Activated B cell treated with CpG ODN at 0.5 μM for 24 hours (primary cell): ENCODE measurements at regions not wholly inside any gene's neighbourhood (a gene's known extent, or its start where the extent isn't known, plus 50 kb on each side); places are given as distances from the start of the nearest gene placed in this dataset.

Experiments used
- ATAC-seq: fragments of 200-7000 bp; cut with Tn5 transposase; one replicate; pipeline ENCODE4 v1.10.0; 2021; ENCODE audit warnings: low read depth, mild to moderate bottlenecking, moderate library complexity
- CTCF ChIA-PET: fragments of 350-600 bp; sonication (Branson Sonifier 250); formaldehyde crosslinking; loops from one replicate; lab custom pipeline; 2021; ENCODE audit warnings: antibody characterized with exemption; lab: Charles Lee
- POLR2A ChIA-PET: fragments of 350-600 bp; sonication (Branson Sonifier 250); formaldehyde crosslinking; loops from one replicate; lab custom pipeline; 2021; ENCODE audit warnings: antibody characterized with exemption; lab: Charles Lee
- DNase-seq: peaks from one replicate; pipeline ENCODE4 v3.0.0; 2022
- H3K27ac Mint-ChIP-seq: one replicate; pipeline ENCODE4 v1.8.0; 2020; ENCODE audit warnings: mixed read lengths
- H3K27me3 Mint-ChIP-seq: one replicate; pipeline ENCODE4 v1.8.0; 2021; ENCODE audit warnings: mixed read lengths
- H3K36me3 Mint-ChIP-seq: one replicate; pipeline ENCODE4 v1.8.0; 2021; ENCODE audit warnings: low read depth, mixed read lengths
- H3K4me1 Mint-ChIP-seq: one replicate; pipeline ENCODE4 v1.8.0; 2021; ENCODE audit warnings: mixed read lengths
- H3K4me3 Mint-ChIP-seq: one replicate; pipeline ENCODE4 v1.8.0; 2020; ENCODE audit warnings: mild to moderate bottlenecking, mixed read lengths
- H3K9me3 Mint-ChIP-seq: one replicate; pipeline ENCODE4 v1.8.0; 2020; ENCODE audit warnings: mixed read lengths
- intact Hi-C: fragments of 100-400 bp; cut with micrococcal nuclease; formaldehyde crosslinking; loops from one replicate; pipeline ENCODE4 v1.15.1; 2024
- TF ChIP-seq, protein P1 (sequence below): fragments of 200-600 bp; IDR thresholded peaks from one replicate; pipeline ENCODE4 v1.8.0; 2022; ENCODE audit warnings: antibody characterized with exemption, mild to moderate bottlenecking

DNA sequence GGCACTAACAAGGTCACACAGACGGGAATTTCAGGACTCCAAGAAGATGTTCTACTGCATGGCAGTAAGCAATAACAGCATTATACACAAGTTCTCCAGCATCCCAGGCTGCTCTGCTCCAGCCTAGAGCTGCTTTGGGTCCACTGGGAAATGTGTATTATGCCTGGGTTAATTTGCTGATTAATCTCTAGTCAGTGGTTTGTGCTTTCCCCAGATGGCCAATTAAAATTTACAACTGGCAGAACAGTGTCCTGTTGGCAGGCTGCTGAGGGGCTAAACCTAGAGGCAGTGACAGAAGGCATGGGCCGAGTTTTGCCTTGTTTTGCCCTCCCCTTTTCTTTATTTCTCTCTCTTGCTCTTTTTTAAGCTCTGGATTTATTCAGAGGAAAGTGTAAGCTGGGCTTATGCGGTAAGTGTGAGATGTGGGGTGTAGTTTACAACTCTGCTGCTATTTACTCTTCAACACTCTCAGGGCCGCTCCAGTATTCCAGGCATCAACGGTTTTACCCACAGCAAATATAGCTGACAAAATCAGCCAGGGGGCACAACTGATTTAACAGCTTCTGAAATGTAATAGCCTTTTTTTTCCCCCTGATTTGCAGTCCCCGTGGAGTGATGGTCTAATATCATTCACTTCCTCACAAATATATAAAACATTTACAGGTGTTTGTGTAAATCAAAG is 348.0 kb downstream of the GPD2 start:
- H3K4me3 Mint-ChIP-seq, result no peak overlapping the region
- ATAC-seq (no peak), DNase-seq (no peak)
- CTCF ChIA-PET, result no interaction called here
- POLR2A ChIA-PET, result no interaction called here
- H3K27me3 Mint-ChIP-seq, result no peaks in the 10 kb centered on the region
- H3K36me3 Mint-ChIP-seq, result no peaks in the 10 kb centered on the region
- TF ChIP-seq, protein P1, sequence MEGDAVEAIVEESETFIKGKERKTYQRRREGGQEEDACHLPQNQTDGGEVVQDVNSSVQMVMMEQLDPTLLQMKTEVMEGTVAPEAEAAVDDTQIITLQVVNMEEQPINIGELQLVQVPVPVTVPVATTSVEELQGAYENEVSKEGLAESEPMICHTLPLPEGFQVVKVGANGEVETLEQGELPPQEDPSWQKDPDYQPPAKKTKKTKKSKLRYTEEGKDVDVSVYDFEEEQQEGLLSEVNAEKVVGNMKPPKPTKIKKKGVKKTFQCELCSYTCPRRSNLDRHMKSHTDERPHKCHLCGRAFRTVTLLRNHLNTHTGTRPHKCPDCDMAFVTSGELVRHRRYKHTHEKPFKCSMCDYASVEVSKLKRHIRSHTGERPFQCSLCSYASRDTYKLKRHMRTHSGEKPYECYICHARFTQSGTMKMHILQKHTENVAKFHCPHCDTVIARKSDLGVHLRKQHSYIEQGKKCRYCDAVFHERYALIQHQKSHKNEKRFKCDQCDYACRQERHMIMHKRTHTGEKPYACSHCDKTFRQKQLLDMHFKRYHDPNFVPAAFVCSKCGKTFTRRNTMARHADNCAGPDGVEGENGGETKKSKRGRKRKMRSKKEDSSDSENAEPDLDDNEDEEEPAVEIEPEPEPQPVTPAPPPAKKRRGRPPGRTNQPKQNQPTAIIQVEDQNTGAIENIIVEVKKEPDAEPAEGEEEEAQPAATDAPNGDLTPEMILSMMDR, result no peak
- intact Hi-C loops, result no loop called here
- no peak overlapping the region for H3K27ac Mint-ChIP-seq
- H3K9me3 Mint-ChIP-seq, result no peaks in the 10 kb centered on the region
- no peaks in the 10 kb centered on the region for H3K4me1 Mint-ChIP-seq

DNA sequence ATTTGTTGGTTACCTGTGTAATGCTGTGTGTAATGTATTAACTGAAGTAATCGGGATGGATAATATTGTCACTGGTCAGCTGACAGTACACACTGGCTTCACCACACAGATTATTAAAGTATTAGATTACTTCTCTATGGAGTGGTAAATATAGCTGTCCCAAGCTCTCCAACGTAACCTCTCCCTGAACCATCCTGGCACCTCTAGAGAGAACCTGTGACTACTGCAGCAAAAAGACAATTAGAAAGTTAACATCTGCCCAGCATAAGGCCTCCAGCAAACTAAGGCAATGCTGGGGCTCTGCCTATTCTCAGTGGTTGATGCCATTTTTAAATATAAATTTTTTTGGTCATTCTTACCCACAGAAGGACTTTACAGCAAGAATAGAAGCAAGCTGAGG is 351.3 kb downstream of the GPD2 start:
- intact Hi-C loops, result no loop called here
- H3K36me3 Mint-ChIP-seq, result no peaks in the 10 kb centered on the region
- H3K27me3 Mint-ChIP-seq, result no peaks in the 10 kb centered on the region
- ATAC-seq (no peak), DNase-seq (no peak)
- no peak overlapping the region for H3K27ac Mint-ChIP-seq
- H3K9me3 Mint-ChIP-seq, result no peaks in the 10 kb centered on the region
- TF ChIP-seq, protein P1, result no peak
- ChIA-PET CTCF (no interaction called here), POLR2A (no interaction called here)
- no peaks in the 10 kb centered on the region for H3K4me1 Mint-ChIP-seq
- H3K4me3 Mint-ChIP-seq, result no peak overlapping the region

DNA sequence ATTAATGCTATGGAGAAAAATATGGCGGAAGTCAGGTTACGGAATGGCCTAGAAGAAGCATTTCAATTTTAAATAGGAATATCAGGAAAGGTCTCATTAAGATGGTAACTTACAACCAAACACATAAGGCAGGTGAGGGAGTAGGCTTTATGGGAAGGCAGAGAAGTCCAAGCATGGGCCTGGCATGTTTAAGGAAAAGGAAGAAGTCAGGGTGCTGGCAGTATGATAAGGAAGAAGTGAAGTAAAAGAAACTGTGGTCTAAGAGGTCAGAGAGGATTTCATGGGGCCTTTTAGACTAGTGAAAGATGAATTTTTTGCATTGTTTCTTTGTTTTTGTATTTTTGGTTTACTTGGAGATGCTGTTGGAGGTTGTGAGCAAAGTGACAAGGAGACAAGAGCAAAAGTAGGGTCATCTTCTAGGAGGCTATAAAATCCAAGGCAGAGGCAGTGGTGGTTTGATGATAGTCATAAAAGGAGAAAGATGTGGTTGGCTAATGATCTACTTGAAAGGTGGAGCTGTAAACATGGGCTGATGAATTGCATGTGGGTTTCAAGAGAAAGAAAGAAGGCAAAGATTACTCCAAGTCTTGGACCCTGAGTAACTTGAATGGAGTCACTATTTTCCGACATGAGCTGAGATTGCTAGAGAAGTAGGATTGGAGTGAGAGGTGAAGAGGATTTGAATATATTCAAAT is 354.3 kb downstream of the GPD2 start:
- no peak overlapping the region for H3K4me3 Mint-ChIP-seq
- CTCF ChIA-PET, result no interaction called here
- no peaks in the 10 kb centered on the region for H3K4me1 Mint-ChIP-seq
- H3K27ac Mint-ChIP-seq, result no peak overlapping the region
- no peaks in the 10 kb centered on the region for H3K36me3 Mint-ChIP-seq
- DNase-seq, result no peak
- intact Hi-C loops, result no loop called here
- TF ChIP-seq, protein P1, result no peak
- H3K27me3 Mint-ChIP-seq, result no peaks in the 10 kb centered on the region
- no peaks in the 10 kb centered on the region for H3K9me3 Mint-ChIP-seq
- no peak for ATAC-seq
- POLR2A ChIA-PET, result no interaction called here

DNA sequence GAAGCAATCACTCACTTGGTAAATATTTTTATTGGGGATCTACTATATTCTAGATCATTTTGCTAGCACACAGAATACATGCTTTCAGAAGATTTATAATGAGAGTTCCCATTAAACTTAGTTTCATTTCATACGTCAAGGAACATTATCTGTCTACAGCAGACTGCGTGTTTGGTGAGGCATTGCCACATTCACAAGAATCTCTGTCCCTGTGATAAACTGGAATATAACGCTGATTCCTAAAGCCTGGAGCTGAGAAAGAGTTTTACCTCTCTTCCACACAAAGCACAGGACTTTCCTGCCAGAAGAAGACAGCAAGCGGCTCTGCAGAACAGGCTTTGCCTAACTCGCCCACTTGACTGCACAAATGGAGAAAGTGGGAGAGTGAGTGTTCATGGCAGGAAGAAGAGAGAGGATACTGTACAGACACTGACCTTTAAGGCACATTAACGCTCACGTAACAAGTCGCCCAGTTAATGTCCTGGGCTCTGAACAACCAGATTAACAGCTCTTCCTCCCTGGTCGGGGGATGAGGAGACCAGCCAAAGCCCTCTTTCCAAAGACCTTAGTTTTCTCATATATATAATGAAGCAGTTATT is 356.2 kb downstream of the GPD2 start:
- H3K27ac Mint-ChIP-seq, result no peak overlapping the region
- no peaks in the 10 kb centered on the region for H3K4me1 Mint-ChIP-seq
- TF ChIP-seq, protein P1, result no peak
- no peaks in the 10 kb centered on the region for H3K36me3 Mint-ChIP-seq
- no peak overlapping the region for H3K4me3 Mint-ChIP-seq
- ATAC-seq, result no peak
- H3K9me3 Mint-ChIP-seq, result no peaks in the 10 kb centered on the region
- DNase-seq, result no peak
- CTCF ChIA-PET, result no interaction called here
- intact Hi-C loops, result no loop called here
- POLR2A ChIA-PET, result no interaction called here
- no peaks in the 10 kb centered on the region for H3K27me3 Mint-ChIP-seq

DNA sequence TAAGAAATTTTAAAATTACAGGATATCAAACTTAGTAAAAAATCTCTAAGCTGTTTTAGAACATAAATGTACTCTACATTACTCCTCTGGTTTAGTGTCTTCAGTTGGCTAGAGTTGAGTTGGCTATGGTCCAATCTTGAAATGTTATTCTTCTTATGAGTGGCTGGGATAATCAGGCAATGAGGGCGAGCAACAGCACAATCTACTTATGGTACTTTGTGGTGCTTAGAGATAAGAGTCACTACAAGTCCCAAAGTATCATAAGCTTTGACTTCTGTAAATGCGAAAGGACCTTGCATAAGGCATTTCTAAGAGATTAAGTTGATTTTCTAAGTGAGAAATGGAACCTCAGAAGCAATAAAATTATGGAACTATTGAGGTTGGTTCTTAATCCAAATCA is 361.7 kb downstream of the GPD2 start:
- Mint-ChIP-seq H3K4me3 (no peak overlapping the region), H3K9me3 (no peaks in the 10 kb centered on the region), H3K36me3 (no peaks in the 10 kb centered on the region), H3K27ac (no peak overlapping the region), H3K27me3 (no peaks in the 10 kb centered on the region), H3K4me1 (no peaks in the 10 kb centered on the region)
- TF ChIP-seq, protein P1, result no peak
- intact Hi-C loops, result no loop called here
- DNase-seq (no peak), ATAC-seq (no peak)
- CTCF ChIA-PET, result no interaction called here
- POLR2A ChIA-PET, result no interaction called here
